MM.1S (cell line): ENCODE measurements at regions not wholly inside any gene's neighbourhood (a gene's known extent, or its start where the extent isn't known, plus 50 kb on each side); places are given as distances from the start of the nearest gene placed in this dataset.

Experiments used
- DNase-seq: peaks from one replicate; pipeline ENCODE4 v3.0.0-alpha.2; 2015
- H2AFZ ChIP-seq: fragments of 300-600 bp; sonication (generic); 2 replicates; pipeline ENCODE4 v1.6.0; 2016; ENCODE audit warnings: antibody characterized with exemption, low read length
- H3F3A ChIP-seq: fragments of 300-600 bp; sonication (generic); 2 replicates; pipeline ENCODE4 v1.6.1; 2016; ENCODE audit warnings: mild to moderate bottlenecking, antibody characterized with exemption, low read length, moderate library complexity, mixed read lengths; ENCODE audit not compliant: insufficient read depth
- H3K27ac ChIP-seq: fragments of 300-600 bp; sonication (generic); 2 replicates; pipeline ENCODE4 v1.5.1; 2016; ENCODE audit warnings: mild to moderate bottlenecking, low read length
- H3K27me3 ChIP-seq: fragments of 300-600 bp; sonication (generic); replicated peaks from 2 replicates; pipeline ENCODE4 v1.6.0; 2016; ENCODE audit warnings: low read length; ENCODE audit not compliant: insufficient read depth
- H3K36me3 ChIP-seq: fragments of 300-600 bp; sonication (generic); replicated peaks from 2 replicates; pipeline ENCODE4 v1.6.1; 2016; ENCODE audit warnings: mild to moderate bottlenecking, low read length, mixed read lengths; ENCODE audit not compliant: insufficient read depth
- H3K4me1 ChIP-seq: fragments of 300-600 bp; sonication (generic); 2 replicates; pipeline ENCODE4 v1.6.1; 2016; ENCODE audit warnings: low read length, mixed read lengths
- H3K4me2 ChIP-seq: fragments of 300-600 bp; sonication (generic); 2 replicates; pipeline ENCODE4 v1.6.0; 2016; ENCODE audit warnings: low read depth, low read length
- H3K4me3 ChIP-seq: fragments of 300-600 bp; sonication (generic); 2 replicates; pipeline ENCODE4 v1.5.1; 2016; ENCODE audit warnings: low read length, mixed read lengths
- H3K79me2 ChIP-seq: fragments of 300-600 bp; sonication (generic); 2 replicates; pipeline ENCODE4 v1.6.1; 2016; ENCODE audit warnings: mixed run types, low read length, mixed read lengths
- H3K9ac ChIP-seq: fragments of 300-600 bp; sonication (generic); 2 replicates; pipeline ENCODE4 v1.6.1; 2016; ENCODE audit warnings: low read length, mixed read lengths
- H3K9me2 ChIP-seq: fragments of 300-600 bp; sonication (generic); replicated peaks from 2 replicates; pipeline ENCODE4 v1.6.1; 2016; ENCODE audit warnings: mild to moderate bottlenecking, low read length, mixed read lengths; ENCODE audit not compliant: insufficient read depth
- H3K9me3 ChIP-seq: fragments of 300-600 bp; sonication (generic); replicated peaks from 2 replicates; pipeline ENCODE4 v1.6.1; 2016; ENCODE audit warnings: mild to moderate bottlenecking, low read length, mixed read lengths; ENCODE audit not compliant: insufficient read depth
- H4K20me1 ChIP-seq: fragments of 300-600 bp; sonication (generic); 2 replicates; pipeline ENCODE4 v1.6.1; 2016; ENCODE audit warnings: mild to moderate bottlenecking, low read length, moderate library complexity, mixed read lengths; ENCODE audit not compliant: insufficient read depth
- EZH2 ChIP-seq: fragments of 300-600 bp; sonication (generic); optimal IDR thresholded peaks from 2 replicates; pipeline ENCODE3; 2017; ENCODE audit warnings: low read depth, mild to moderate bottlenecking, antibody characterized with exemption, low read length, mixed read lengths
- EZH2phosphoT487 ChIP-seq: fragments of 300-600 bp; sonication (generic); IDR thresholded peaks from 2 replicates; pipeline ENCODE4 v1.6.1; 2018; ENCODE audit warnings: antibody characterized with exemption, low read length
- TF ChIP-seq, protein P1 (sequence below): fragments of 300-600 bp; sonication (generic); IDR thresholded peaks from 2 replicates; pipeline ENCODE4 v1.5.1; 2016; ENCODE audit warnings: antibody characterized with exemption, low read length, mixed read lengths

DNA sequence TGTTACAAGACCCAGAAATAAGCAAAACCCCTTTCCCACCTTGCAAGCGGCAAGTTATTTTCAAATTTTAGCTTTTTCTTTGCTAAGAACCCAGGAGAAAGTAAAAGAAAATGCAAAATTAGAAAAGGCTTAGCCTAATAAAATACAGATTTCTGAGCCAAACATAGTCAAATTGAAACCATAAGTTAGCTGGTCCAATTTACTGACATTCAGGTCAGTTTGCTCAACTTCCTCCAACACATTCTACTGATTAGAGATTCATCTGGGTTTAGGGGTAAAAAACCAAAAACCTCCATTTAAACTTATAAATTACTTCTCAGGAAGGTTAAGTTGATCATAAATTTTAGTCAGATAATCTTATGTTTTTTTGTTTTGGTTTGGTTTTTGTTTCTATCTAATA, 701.8 kb upstream of the CXADR start:
- Histone ChIP-seq H3K9me2 (no peaks in the 10 kb centered on the region), H3K27me3 (no peaks in the 10 kb centered on the region), H3K79me2 (no peaks in the 10 kb centered on the region), H3K27ac (no peak overlapping the region), H3F3A (no peaks in the 10 kb centered on the region), H3K9ac (no peak overlapping the region), H3K36me3 (no peaks in the 10 kb centered on the region; the same call in 1 of the 2 replicates), H3K9me3 (no peaks in the 10 kb centered on the region), H2AFZ (no peak overlapping the region), H4K20me1 (0 out of 2 replicates have a peak, but pooled peaks cover 2% of the 10 kb centered on the region), H3K4me2 (no peak overlapping the region), H3K4me3 (no peak overlapping the region), H3K4me1 (no peaks in the 10 kb centered on the region)
- TF ChIP-seq EZH2phosphoT487 (no peak), EZH2 (no peak)
- no peak for DNase-seq

DNA sequence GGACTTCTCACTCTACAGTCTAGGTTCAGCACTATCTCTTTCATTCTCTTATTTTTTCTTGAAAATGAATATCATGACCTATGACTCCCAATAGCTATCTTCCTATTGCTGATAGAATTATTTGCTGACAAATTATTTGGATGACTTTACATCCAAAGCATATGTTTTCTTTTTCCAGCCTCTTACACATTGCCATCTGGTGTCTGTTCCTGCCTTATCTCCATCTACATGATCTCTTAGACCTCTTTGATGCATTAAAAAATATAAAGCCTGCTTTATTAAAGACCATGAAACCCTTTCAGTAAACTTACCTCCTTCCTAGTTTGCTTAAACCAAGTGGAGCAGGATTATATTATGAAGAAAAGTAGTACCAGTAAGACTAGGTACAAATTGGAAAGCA, 700.9 kb upstream of the CXADR start:
- DNase-seq: no peak
- Histone ChIP-seq H3K9me3 (no peaks in the 10 kb centered on the region), H3K9ac (no peak overlapping the region), H3K9me2 (no peaks in the 10 kb centered on the region), H4K20me1 (0 out of 2 replicates have a peak, but pooled peaks cover 2% of the 10 kb centered on the region), H3K79me2 (no peaks in the 10 kb centered on the region), H3K4me2 (no peak overlapping the region), H3K27me3 (no peaks in the 10 kb centered on the region), H3F3A (no peaks in the 10 kb centered on the region), H3K4me3 (no peak overlapping the region), H3K4me1 (no peaks in the 10 kb centered on the region), H3K27ac (no peak overlapping the region), H2AFZ (no peak overlapping the region), H3K36me3 (no peaks in the 10 kb centered on the region)
- TF ChIP-seq EZH2 (no peak), EZH2phosphoT487 (no peak)
- TF ChIP-seq, protein P1, sequence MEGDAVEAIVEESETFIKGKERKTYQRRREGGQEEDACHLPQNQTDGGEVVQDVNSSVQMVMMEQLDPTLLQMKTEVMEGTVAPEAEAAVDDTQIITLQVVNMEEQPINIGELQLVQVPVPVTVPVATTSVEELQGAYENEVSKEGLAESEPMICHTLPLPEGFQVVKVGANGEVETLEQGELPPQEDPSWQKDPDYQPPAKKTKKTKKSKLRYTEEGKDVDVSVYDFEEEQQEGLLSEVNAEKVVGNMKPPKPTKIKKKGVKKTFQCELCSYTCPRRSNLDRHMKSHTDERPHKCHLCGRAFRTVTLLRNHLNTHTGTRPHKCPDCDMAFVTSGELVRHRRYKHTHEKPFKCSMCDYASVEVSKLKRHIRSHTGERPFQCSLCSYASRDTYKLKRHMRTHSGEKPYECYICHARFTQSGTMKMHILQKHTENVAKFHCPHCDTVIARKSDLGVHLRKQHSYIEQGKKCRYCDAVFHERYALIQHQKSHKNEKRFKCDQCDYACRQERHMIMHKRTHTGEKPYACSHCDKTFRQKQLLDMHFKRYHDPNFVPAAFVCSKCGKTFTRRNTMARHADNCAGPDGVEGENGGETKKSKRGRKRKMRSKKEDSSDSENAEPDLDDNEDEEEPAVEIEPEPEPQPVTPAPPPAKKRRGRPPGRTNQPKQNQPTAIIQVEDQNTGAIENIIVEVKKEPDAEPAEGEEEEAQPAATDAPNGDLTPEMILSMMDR: no peak

DNA sequence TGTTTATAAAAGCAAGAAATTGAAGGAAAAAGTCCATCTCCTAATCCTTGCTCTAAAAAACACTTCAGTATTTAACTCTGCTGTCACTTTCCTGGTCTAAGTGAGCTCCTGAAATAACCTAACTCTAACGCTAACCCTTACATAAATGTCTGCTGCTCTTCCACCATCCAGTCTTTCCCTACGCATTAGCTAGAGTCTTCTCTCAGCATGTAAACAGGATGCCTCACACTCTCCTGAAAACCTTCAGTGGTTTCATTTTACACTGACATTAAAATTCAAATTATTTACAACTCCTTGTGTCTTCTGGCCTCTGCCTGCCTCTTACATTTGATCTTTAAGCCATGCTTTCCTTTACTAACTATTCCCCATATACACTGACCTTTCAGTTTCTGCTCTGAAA, 697.6 kb upstream of the CXADR start:
- H3K9me3 ChIP-seq: no peaks in the 10 kb centered on the region
- H3K4me2 ChIP-seq: no peak overlapping the region
- no peak overlapping the region for H3K4me3 ChIP-seq
- no peaks in the 10 kb centered on the region for H3K27me3 ChIP-seq
- H3K9ac ChIP-seq: no peak overlapping the region
- no peaks in the 10 kb centered on the region for H3K9me2 ChIP-seq
- no peak for DNase-seq
- no peak for TF ChIP-seq EZH2
- TF ChIP-seq, protein P1: no peak
- no peak for TF ChIP-seq EZH2phosphoT487
- no peaks in the 10 kb centered on the region for H3K4me1 ChIP-seq
- no peaks in the 10 kb centered on the region for H3K79me2 ChIP-seq
- no peaks in the 10 kb centered on the region for H3F3A ChIP-seq
- no peak overlapping the region for H3K27ac ChIP-seq
- 0 out of 2 replicates have a peak, but pooled peaks cover 2% of the 10 kb centered on the region for H4K20me1 ChIP-seq
- no peaks in the 10 kb centered on the region for H3K36me3 ChIP-seq
- no peak overlapping the region for H2AFZ ChIP-seq

GRCh38 chr21:16821588-16821987, 691.3 kb upstream of the CXADR start:
- Histone ChIP-seq H3K27ac (no peak overlapping the region), H2AFZ (no peak overlapping the region), H3K79me2 (no peaks in the 10 kb centered on the region), H4K20me1 (no peaks in the 10 kb centered on the region), H3K9me3 (no peaks in the 10 kb centered on the region), H3K4me2 (no peak overlapping the region), H3K9me2 (no peaks in the 10 kb centered on the region), H3K36me3 (no peaks in the 10 kb centered on the region), H3K27me3 (no peaks in the 10 kb centered on the region), H3K4me3 (no peak overlapping the region), H3F3A (no peaks in the 10 kb centered on the region), H3K4me1 (no peaks in the 10 kb centered on the region), H3K9ac (no peak overlapping the region)
- no peak for DNase-seq
- TF ChIP-seq EZH2phosphoT487 (no peak), EZH2 (no peak)
- TF ChIP-seq, protein P1: no peak
